ENCODE measurements at regions not wholly inside any gene's neighbourhood (a gene's known extent, or its start where the extent isn't known, plus 50 kb on each side); places are given as distances from the start of the nearest gene placed in this dataset.

- TF ChIP-seq CTCF (optimal IDR thresholded peaks at IDR 0.05 in 1 of 3, IDR thresholded peaks at IDR 0.05 in 1 of 3, conservative IDR thresholded peaks at IDR 0.05 in 1 of 3; ENCODE audit: extremely low read depth in 1 of 3, insufficient read depth in 2 of 3, low read length in 3 of 3) (no peak), EZH2 (IDR thresholded peaks at IDR 0.05; ENCODE audit: low read length) (no peak)
These were observed 588.9 kb downstream of the JRKL start for GRCh38 chr11:96978751-96979150.
